Ascending aorta (tissue), 2 donors: ENCODE measurements at regions not wholly inside any gene's neighbourhood (a gene's known extent, or its start where the extent isn't known, plus 50 kb on each side); places are given as distances from the start of the nearest gene placed in this dataset.

Source experiments
- DNase-seq, 2 donors: peaks; one replicate each; pipeline ENCODE4 v3.0.0-alpha.2; 2019; ENCODE audit warnings: low spot score in 2 of 2
- H3K27ac ChIP-seq, 2 donors: fragments of 200-600 bp; sonication (generic); one replicate each; pipeline ENCODE4 v1.5.1; 2016 to 2017; ENCODE audit warnings: mild to moderate bottlenecking in 1 of 2
- H3K27me3 ChIP-seq: fragments of 200-600 bp; sonication (generic); one replicate; pipeline ENCODE4 v1.5.1; 2017
- H3K36me3 ChIP-seq, 2 donors: fragments of 200-600 bp; sonication (generic); one replicate each; pipeline ENCODE4 v1.5.1; 2016
- H3K4me1 ChIP-seq, 2 donors: fragments of 200-600 bp; sonication (generic); one replicate each; pipeline ENCODE4 v1.5.1; 2016 to 2017; ENCODE audit warnings: mild to moderate bottlenecking in 1 of 2
- H3K4me3 ChIP-seq, 2 donors: fragments of 200-600 bp; sonication (generic); one replicate each; pipeline ENCODE4 v1.5.1; 2016 to 2017; ENCODE audit warnings: mild to moderate bottlenecking in 1 of 2
- H3K9me3 ChIP-seq, 2 donors: fragments of 200-600 bp; sonication (generic); one replicate each; pipeline ENCODE4 v1.5.1; 2016
- CTCF ChIP-seq, 3 experiments: fragments of 200-600 bp in 2 of 3; fragments of 450-650 bp in 1 of 3; sonication (generic) in 2 of 3; IDR thresholded peaks; one replicate each; pipeline ENCODE4 v1.5.1; 2016 to 2019; ENCODE audit warnings: antibody characterized with exemption in 3 of 3, mild to moderate bottlenecking in 1 of 3, moderate library complexity in 1 of 3
- intact Hi-C: fragments of 100-400 bp; cut with DNase I; formaldehyde crosslinking; loops from one replicate; pipeline ENCODE4 v1.15.1; 2023

- intact Hi-C loops, result no loop called here
- no peak for DNase-seq
- H3K9me3 ChIP-seq, result peaks cover 0 to 5% of the 10 kb centered on the region in 2 donors
- TF ChIP-seq CTCF (IDR thresholded peaks at IDR 0.05), result no peak
- no peaks in the 10 kb centered on the region for H3K4me1 ChIP-seq
- H3K27me3 ChIP-seq, result no peaks in the 10 kb centered on the region
- H3K4me3 ChIP-seq, result no peak overlapping the region
- H3K36me3 ChIP-seq, result no peaks in the 10 kb centered on the region
- no peak overlapping the region for H3K27ac ChIP-seq
Measured at GRCh38 chr10:78162853-78163252, 129.2 kb downstream of the RPS24 start.

- no peak for TF ChIP-seq CTCF (IDR thresholded peaks at IDR 0.05)
- no peaks in the 10 kb centered on the region for H3K27me3 ChIP-seq
- no peaks in the 10 kb centered on the region for H3K36me3 ChIP-seq
- intact Hi-C loops, result no loop called here
- H3K4me3 ChIP-seq, result no peak overlapping the region
- no peak for DNase-seq
- H3K9me3 ChIP-seq, result peaks cover 0 to 5% of the 10 kb centered on the region in 2 donors
- no peaks in the 10 kb centered on the region for H3K4me1 ChIP-seq
- H3K27ac ChIP-seq, result no peak overlapping the region
Measured at GRCh38 chr10:78164702-78165101, 131.0 kb downstream of the RPS24 start.

DNA sequence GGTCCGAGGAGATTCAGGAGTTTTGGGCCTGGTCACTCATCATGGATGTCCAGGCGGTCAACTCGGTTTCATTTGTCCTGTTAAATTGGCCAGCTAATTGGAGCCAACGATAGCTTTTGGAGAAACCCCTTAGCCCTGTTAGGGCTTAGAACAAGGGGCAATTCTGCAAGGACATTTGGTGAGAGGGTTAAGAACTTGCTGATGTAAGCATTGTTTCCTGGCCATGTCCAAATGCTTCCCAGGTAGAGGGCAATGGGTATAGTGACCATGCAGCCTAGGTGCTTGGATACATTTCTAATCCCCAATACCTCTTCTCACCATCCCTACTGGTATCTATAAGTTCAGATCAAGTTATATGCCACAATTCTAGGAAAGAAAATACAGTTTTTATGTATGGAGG is 131.5 kb downstream of the RPS24 start:
- Histone ChIP-seq H3K4me1 (no peaks in the 10 kb centered on the region), H3K4me3 (no peak overlapping the region), H3K36me3 (no peaks in the 10 kb centered on the region), H3K9me3 (peaks cover 0 to 5% of the 10 kb centered on the region in 2 donors), H3K27me3 (no peaks in the 10 kb centered on the region), H3K27ac (no peak overlapping the region)
- intact Hi-C loops, result no loop called here
- DNase-seq, result no peak
- TF ChIP-seq CTCF (IDR thresholded peaks at IDR 0.05), result no peak

DNA sequence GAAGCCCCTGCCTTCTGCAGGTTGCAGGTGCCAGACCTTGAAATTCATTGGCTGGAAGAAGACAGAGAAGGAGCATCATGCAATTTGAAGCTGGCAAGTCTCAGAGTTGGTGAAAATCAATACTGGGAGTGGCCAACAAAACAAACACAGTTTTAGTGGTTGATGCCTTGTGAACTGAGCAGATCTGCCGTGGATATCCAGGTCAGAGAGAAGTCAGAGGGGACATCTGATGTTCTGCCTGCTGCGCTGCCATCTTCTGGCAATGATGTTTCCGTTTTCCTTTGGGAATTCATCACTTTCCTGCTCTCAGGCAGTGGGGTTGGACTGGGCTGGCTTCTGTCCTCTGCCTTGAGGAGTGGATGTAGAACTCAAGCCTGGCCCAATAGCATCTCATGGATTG is 132.0 kb downstream of the RPS24 start:
- no peaks in the 10 kb centered on the region for H3K36me3 ChIP-seq
- H3K4me1 ChIP-seq, result no peaks in the 10 kb centered on the region
- H3K27me3 ChIP-seq, result no peaks in the 10 kb centered on the region
- TF ChIP-seq CTCF (IDR thresholded peaks at IDR 0.05), result no peak
- H3K4me3 ChIP-seq, result no peak overlapping the region
- no peak for DNase-seq
- H3K27ac ChIP-seq, result no peak overlapping the region
- intact Hi-C loops, result no loop called here
- H3K9me3 ChIP-seq, result peaks cover 0 to 5% of the 10 kb centered on the region in 2 donors

DNA sequence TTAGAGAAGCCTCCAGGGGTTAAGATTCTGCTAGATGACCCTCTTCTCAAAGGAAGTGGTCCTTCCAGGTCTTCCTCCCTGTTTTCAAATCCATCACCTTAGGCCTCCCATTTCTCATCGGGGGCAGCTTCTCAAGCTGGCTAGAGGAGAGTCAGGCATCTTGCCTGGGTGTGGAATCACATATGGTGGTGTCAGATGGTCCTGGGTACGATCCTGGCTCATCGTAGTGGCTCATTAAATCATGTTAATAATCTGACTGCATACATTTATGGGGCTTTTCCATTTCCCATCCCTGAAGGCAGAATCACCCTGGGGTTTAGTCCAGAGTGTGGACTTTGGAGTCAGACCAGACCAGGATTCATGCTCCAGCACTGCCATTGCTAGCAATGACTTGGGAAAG is 132.6 kb downstream of the RPS24 start:
- Histone ChIP-seq H3K27me3 (no peaks in the 10 kb centered on the region), H3K36me3 (no peaks in the 10 kb centered on the region), H3K4me3 (no peak overlapping the region), H3K9me3 (peaks cover 0 to 5% of the 10 kb centered on the region in 2 donors), H3K27ac (no peak overlapping the region), H3K4me1 (no peaks in the 10 kb centered on the region)
- intact Hi-C loops, result no loop called here
- no peak for DNase-seq
- no peak for TF ChIP-seq CTCF (IDR thresholded peaks at IDR 0.05)

DNA sequence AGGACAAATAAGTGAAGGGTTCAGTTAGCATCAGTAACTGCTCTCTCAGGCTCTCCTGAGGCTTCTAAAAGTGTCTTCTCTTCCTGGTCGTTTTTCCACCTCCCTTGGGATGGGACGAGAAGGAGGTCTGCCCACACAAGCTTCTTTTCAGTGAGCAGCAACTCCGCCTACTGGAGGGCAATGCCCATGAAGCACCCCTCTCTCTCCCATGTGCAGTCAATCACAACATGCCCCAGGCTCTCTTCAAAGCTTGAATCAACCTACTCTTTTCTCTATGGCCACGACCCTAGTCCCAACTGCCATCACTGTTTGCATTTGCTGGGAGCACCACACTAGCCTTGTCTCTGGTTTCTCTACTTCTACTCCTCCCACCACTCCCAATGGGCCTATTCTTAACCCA is 135.6 kb downstream of the RPS24 start:
- Histone ChIP-seq H3K4me3 (no peak overlapping the region), H3K27ac (no peak overlapping the region), H3K36me3 (no peaks in the 10 kb centered on the region), H3K9me3 (no peaks in the 10 kb centered on the region), H3K27me3 (no peaks in the 10 kb centered on the region), H3K4me1 (no peaks in the 10 kb centered on the region)
- DNase-seq, result no peak
- no peak for TF ChIP-seq CTCF (IDR thresholded peaks at IDR 0.05)
- intact Hi-C loops, result no loop called here
